WERI-Rb-1 (cell line): ENCODE measurements at regions not wholly inside any gene's neighbourhood (a gene's known extent, or its start where the extent isn't known, plus 50 kb on each side); places are given as distances from the start of the nearest gene placed in this dataset.

ENCODE experiments used
- DNase-seq: peaks from one replicate; pipeline ENCODE4 v3.0.0-alpha.2; 2020
- H3K27ac ChIP-seq: fragments of 250-450 bp; sonication (Bioruptor Pico); 2 replicates; pipeline ENCODE4 v1.5.1; 2020; ENCODE audit warnings: mild to moderate bottlenecking, moderate library complexity
- H3K27me3 ChIP-seq: fragments of 250-450 bp; sonication (Bioruptor Pico); 2 replicates; pipeline ENCODE4 v1.5.1; 2021; ENCODE audit warnings: mild to moderate bottlenecking, low read depth, moderate library complexity; ENCODE audit not compliant: insufficient read depth, severe bottlenecking
- H3K36me3 ChIP-seq: fragments of 250-450 bp; sonication (Bioruptor Pico); 2 replicates; pipeline ENCODE4 v1.5.1; 2020; ENCODE audit warnings: mild to moderate bottlenecking, moderate library complexity
- H3K4me3 ChIP-seq: 2 replicates; pipeline ENCODE4 v1.5.1; 2011; ENCODE audit warnings: low read depth, mild to moderate bottlenecking, control low read depth, low read length
- H3K9me3 ChIP-seq: fragments of 250-450 bp; sonication (Bioruptor Pico); 2 replicates; pipeline ENCODE4 v1.5.1; 2021; ENCODE audit warnings: mild to moderate bottlenecking, moderate library complexity; ENCODE audit not compliant: severe bottlenecking
- TF ChIP-seq, protein P1 (sequence below): IDR thresholded peaks from 2 replicates; pipeline ENCODE4 v1.5.1; 2011; ENCODE audit warnings: low read depth, mild to moderate bottlenecking, control low read depth, inconsistent platforms, low read length

GRCh38 chr22:48872271-48873190 is 955.1 kb downstream of the BRD1 start:
- TF ChIP-seq, protein P1, sequence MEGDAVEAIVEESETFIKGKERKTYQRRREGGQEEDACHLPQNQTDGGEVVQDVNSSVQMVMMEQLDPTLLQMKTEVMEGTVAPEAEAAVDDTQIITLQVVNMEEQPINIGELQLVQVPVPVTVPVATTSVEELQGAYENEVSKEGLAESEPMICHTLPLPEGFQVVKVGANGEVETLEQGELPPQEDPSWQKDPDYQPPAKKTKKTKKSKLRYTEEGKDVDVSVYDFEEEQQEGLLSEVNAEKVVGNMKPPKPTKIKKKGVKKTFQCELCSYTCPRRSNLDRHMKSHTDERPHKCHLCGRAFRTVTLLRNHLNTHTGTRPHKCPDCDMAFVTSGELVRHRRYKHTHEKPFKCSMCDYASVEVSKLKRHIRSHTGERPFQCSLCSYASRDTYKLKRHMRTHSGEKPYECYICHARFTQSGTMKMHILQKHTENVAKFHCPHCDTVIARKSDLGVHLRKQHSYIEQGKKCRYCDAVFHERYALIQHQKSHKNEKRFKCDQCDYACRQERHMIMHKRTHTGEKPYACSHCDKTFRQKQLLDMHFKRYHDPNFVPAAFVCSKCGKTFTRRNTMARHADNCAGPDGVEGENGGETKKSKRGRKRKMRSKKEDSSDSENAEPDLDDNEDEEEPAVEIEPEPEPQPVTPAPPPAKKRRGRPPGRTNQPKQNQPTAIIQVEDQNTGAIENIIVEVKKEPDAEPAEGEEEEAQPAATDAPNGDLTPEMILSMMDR: no peak
- H3K9me3 ChIP-seq: no peaks in the 10 kb centered on the region
- H3K27me3 ChIP-seq: no peaks in the 10 kb centered on the region
- no peak for DNase-seq
- H3K4me3 ChIP-seq: no peak overlapping the region
- no peak overlapping the region for H3K27ac ChIP-seq
- no peaks in the 10 kb centered on the region for H3K36me3 ChIP-seq

GRCh38 chr22:48871176-48871840 is 956.4 kb downstream of the BRD1 start:
- H3K9me3 ChIP-seq: no peaks in the 10 kb centered on the region
- TF ChIP-seq, protein P1: no peak
- DNase-seq: no peak
- H3K27me3 ChIP-seq: no peaks in the 10 kb centered on the region
- no peaks in the 10 kb centered on the region for H3K36me3 ChIP-seq
- no peak overlapping the region for H3K4me3 ChIP-seq
- H3K27ac ChIP-seq: no peak overlapping the region

GRCh38 chr22:48870436-48870835 is 957.2 kb downstream of the BRD1 start:
- DNase-seq: no peak
- no peaks in the 10 kb centered on the region for H3K36me3 ChIP-seq
- no peaks in the 10 kb centered on the region for H3K9me3 ChIP-seq
- TF ChIP-seq, protein P1: no peak
- no peak overlapping the region for H3K27ac ChIP-seq
- H3K4me3 ChIP-seq: no peak overlapping the region
- no peaks in the 10 kb centered on the region for H3K27me3 ChIP-seq

- no peak for DNase-seq
- no peaks in the 10 kb centered on the region for H3K9me3 ChIP-seq
- TF ChIP-seq, protein P1: no peak
- H3K27me3 ChIP-seq: no peaks in the 10 kb centered on the region
- H3K27ac ChIP-seq: no peak overlapping the region
- H3K36me3 ChIP-seq: no peaks in the 10 kb centered on the region
- no peak overlapping the region for H3K4me3 ChIP-seq
These were observed 957.9 kb downstream of the BRD1 start for GRCh38 chr22:48869788-48870187.

DNA sequence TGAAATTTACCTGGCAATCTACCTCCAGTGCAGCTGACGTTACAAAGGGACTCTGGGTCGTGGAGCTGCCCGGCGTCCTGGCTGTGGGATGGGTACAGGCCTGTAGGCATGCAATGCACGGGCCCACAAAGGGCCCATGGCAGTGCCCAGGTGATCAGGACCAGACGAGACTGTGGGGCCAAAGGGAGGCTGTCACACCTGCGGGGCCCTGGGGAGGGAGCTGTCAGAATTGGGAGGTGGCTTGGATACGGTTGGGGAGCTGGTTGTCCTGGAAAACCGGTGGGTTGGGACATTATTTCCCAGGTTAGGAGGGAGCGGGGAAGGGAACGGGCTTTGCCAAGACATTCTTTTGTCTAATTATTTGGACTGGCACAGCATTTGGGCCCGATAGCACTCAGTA is 958.5 kb downstream of the BRD1 start:
- TF ChIP-seq, protein P1: no peak
- H3K27ac ChIP-seq: no peak overlapping the region
- no peak overlapping the region for H3K4me3 ChIP-seq
- no peaks in the 10 kb centered on the region for H3K36me3 ChIP-seq
- DNase-seq: no peak
- no peaks in the 10 kb centered on the region for H3K27me3 ChIP-seq
- no peaks in the 10 kb centered on the region for H3K9me3 ChIP-seq
